NCI-H128 (cell line): ENCODE measurements at regions not wholly inside any gene's neighbourhood (a gene's known extent, or its start where the extent isn't known, plus 50 kb on each side); places are given as distances from the start of the nearest gene placed in this dataset.
A peak's percentile ranks its signal among the peaks of the same experiment; 100 is the strongest.

ENCODE experiments used
- DNase-seq: peaks from one replicate; lab custom pipeline; 2025; ENCODE audit not compliant: unreplicated experiment; lab: John Stamatoyannopoulos, UW

DNA sequence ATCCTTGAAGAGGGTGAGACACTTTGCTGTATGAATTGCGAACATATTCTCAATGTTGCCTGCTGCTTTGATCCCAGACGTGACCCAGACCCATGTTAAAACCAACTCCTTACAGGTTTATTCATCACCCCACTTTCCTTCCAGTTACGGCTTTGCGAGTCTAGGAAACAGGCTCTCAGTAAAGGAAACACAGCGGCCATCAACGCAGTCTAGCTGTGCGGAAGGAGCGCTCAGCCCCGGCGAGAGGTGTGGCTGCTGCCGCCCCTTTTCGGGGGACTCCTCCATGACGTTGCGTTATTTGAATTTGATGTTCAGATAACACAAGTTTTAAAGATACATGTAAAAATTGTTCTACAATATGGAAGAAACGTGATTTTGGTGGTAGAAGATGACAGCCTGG is 206.4 kb upstream of the FAT1 start:
- DNase-seq: no peak

DNA sequence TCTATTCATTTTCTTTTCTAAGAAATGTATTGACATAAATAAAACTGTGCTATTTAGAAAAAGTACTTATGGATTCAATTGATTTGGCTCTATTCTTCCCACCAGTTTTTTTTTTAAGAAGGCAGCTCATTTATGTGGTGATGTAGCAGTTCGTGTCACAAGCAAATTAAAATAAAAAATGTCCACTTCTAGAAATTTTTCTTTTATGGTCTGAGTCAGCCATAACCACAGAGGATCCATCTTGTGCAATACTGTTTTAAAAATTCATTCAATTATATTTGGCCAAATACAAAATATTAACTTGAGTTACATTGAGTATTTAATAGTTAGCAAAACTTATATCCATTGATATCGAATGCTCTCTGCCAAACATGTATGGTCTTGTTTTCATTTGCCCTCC is 207.9 kb upstream of the FAT1 start:
- DNase-seq: no peak

DNA sequence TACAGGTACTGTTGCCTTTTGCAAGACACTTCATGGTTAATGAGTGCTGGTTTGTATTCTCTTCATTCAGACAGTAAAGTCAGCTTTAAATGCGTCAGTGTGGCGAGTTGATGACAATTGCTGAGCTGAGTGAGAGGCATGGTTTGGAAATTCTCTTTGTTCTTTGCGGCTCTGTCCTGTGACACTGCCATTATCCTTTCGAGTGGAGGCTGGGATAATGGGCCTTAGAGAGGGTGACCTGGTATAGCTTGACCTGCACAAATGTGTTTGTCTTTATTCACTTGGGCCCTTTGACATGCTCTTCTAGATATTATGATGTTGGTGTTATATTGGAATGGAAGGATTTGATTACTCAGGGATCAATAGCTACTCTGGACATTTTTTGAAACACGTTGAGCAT is 208.5 kb upstream of the FAT1 start:
- DNase-seq: peak; percentile 14

DNA sequence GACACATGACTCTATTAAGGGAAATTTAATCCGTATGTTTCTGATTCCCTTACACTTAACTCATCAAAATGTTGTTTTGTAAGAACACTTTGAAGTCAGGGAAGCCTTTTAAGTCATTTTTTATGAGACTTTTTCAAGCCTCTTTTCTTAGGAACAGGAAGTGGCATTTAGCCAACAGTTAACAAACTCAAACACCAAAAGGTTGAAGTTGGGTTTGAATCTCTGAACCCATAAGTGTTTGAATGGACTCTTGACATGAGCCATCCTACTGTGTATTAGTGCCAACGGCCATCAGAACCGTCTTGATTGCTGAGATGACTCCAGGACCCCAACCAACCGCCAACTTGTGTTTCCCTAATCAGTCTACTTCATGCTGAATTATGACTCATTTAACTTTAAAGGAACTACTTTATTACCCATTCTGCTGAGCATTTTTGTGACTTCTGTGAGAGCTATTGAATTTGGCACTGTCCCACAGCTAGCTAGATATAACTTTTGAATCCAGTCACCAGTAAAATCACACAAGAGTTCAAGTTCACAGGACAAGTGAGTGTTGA is 209.1 kb upstream of the FAT1 start:
- no peak for DNase-seq

DNA sequence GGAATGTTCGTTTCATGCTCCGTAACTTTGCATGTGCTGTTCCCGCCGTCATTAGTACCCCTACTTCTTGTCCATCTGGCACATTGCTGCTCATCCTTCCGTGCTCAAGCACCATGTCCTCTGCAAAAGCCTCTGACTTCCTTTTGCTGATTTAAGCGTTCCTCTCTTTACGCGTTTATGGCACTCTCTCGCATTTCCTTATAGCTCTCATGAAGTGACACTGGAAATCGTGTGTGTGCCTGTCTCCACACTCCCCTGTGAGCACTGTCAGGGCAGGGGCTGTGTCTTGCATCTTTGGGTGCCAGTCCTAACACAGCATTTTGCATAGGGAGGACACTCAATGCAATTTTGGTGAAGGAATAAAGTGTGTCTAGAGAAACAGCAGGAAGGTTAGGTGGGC is 210.6 kb upstream of the FAT1 start:
- DNase-seq: no peak

DNA sequence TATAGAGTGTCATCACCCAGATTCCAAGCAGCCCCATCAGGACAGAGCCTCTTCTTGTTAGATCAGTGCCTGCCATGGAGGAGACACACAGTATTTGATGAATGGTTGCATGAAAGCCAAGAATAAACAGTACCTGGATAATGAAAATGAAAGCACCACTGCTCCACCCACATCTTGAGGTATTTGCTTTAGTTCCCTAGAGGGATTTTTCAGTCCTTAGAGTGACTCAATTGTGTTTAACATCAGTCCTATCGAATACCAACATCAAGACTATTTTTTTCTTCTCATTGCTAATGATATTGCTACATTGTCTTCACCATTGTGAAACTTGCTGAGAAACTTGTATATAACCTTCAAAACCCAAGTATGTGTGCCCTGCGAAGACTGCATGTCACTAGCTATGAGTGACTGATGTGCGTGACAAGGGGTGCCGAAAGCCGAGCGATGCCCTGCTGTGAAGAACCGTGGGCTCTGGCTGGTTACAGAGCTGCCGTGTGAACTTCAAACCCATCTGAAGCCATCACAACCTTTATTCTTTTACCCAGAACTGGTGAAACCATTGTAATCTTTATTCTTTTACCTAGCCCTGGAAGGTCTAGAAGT is 211.3 kb upstream of the FAT1 start:
- DNase-seq: no peak

DNA sequence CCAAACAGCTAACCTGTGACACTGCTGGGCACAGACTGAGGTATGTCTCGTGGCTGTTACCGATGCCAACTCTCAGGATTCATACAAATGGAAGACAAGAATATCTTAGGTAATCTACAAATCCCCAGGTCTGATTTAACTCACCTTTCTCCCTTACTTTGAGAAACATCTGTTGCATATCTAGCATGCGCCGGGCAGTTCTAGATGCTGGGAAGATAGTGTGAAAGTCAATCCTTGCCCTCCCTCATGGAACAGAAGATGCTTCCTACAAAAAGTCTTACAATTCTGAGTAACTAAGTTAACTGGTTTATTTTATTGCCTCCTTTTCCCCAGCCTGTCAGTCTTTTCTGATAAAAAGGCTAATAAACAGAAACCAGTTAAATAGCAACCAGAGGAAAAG is 212.2 kb upstream of the FAT1 start:
- no peak for DNase-seq

DNA sequence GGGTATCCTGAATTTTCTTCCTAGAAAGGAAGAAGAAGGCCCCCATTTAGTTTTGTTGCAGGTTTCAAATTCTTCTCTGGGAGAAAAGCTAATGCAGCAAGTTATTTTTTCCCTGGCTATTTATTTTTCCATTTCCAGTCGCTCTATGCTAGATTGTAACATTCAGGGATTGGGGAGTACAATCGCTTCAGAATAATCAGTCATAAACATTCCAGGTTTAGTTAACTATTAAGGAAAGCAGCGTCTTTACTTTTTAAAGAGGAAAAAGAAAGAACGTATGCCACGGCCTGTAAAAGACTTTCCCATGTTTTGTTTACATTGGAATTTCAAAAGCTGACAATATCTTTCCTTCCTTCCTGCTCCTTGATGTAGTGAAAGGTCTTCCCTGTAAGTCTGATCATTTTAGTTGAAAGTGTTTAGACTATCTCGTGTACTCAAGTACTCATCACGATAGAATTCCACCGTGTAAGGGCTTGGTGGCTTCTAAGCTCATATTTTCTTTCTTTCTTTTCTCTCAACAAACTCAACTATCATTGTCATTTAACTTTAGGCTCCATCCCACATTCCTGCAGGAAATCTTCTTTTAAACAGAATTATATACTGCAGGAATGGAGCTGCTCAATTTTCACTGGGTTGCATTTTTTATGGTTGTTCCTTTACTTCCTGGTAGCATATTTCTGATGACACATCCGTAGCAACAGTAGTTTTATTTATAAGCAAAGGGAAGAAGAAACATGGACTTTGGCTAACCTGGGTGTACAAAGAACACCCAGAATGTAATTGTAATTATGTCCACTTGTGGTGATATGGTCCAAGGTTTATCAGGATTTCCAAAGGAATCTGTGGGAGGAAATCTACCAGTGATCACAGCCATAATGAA is 213.1 kb upstream of the FAT1 start:
- no peak for DNase-seq

DNA sequence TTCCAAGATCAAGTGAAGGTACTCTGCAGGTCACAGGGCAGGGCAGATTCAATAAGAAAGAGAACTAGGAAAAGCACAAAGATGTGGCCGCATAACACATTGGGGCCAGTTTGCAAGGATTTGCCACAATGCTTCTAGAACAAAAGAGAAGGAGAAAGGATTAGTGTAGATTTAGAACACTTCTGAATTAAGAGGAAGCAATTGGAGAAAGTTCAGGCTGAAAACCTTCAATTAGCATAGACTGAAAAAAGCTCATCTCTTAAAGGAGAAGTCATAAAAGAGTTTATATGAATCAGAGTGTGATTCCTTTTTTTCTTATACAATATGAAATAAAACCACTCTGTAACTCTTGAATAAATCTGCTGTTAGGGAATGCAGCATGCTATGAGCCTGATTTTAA is 215.6 kb upstream of the FAT1 start:
- no peak for DNase-seq

DNA sequence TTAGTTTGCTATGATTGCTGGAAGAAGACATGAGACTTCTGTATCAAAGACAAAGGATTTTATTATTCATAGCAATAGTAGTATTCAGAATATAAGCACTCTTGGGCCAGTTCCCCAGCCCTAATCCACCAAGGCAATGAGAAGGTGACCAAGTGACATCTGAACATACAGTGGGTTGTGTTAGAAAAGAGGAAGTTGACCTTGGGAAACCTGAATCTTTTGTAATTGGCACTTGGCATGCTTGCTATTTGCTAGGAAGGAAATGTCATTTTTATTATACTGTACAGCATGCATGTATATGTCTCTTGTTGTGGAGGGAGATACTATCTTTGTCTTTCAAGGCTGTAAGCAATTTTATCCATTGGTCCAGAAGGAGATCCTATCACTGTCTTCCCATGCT is 216.1 kb upstream of the FAT1 start:
- no peak for DNase-seq

DNA sequence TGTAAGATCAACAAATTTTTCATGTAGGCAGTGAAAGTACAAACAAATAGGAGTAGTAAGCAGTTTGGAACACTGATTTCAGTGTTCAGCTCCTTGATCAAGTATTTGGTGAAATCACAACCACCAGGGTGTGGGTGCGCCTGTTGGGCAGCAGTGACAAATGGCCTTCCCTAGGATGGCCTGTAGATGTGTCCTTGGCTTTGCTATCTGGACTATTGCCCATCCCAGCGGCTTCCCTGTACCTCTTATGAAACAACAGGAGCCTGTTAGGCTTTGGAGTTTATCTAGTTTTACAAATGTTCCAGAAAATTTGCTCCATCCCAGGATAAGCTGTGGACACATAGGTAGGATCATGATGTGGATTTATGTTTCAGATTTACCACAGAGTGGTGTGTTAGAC is 216.8 kb upstream of the FAT1 start:
- DNase-seq: no peak

DNA sequence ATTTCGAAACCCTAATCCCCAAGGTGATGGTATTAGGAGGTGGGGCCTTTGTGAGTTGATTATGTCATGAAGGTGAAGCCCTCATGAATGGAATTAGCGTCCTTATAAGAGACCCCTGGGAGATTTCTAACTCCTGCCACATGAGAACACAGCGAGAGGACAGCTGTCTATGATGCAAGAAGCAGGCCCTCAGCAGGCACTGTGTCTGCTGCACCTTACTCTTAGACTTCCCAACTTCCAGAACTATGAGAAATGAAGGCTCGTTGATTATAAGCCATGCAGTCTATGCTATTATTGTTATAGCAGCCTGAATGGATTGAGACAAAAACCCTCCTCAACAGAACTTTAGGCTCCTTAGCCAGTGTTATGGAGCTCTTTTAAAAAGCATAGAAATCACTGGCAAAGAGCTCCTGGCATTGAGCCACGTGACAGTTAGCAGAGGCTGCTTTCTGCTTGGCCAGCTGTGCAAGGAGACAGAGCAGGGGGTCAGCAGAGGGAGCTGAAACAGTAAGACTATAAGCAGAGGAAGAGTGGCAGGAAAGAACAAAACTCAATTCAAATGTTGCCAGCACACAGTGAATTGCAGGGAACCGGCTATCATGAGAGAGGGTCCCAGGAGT is 219.2 kb upstream of the FAT1 start:
- DNase-seq: no peak

DNA sequence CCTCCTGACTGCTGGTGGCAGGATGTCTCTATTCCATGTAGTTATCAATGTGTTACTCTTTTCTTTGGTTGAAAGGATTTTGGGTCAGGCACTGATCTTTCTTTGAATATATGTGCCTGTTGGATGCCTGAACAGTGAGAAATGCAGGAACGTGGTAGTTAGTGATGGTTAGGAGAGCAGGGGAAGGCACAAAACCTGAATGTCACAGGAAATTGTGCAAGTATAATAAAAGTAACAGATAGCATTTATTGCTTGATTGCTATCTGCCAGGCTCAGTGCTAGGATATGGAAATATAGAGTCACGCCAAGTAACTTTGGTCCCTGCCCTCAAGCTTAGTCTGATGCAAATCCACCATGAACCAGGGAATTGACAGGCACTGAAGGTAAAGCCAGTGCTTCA is 219.8 kb upstream of the FAT1 start:
- DNase-seq: no peak

DNA sequence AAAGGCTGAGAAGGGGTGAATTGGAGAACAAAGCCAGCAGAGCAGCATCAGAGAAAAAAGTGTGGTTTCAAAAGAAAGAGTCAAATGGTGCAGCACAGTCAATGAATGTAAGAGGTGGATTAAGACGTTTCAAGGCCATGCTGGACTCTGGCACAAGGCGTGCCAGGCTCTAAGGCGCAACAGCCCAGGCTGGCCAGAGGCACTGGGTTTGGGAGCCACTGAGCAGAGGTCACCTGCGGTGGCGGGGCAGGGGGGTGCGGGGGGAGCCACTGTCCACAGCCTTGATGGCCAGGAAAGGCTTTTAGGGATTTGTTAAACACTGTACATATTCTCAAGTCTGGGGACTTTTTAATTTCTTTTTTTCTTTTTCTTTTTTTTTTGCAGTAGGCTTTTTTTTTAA is 222.5 kb upstream of the FAT1 start:
- no peak for DNase-seq

DNA sequence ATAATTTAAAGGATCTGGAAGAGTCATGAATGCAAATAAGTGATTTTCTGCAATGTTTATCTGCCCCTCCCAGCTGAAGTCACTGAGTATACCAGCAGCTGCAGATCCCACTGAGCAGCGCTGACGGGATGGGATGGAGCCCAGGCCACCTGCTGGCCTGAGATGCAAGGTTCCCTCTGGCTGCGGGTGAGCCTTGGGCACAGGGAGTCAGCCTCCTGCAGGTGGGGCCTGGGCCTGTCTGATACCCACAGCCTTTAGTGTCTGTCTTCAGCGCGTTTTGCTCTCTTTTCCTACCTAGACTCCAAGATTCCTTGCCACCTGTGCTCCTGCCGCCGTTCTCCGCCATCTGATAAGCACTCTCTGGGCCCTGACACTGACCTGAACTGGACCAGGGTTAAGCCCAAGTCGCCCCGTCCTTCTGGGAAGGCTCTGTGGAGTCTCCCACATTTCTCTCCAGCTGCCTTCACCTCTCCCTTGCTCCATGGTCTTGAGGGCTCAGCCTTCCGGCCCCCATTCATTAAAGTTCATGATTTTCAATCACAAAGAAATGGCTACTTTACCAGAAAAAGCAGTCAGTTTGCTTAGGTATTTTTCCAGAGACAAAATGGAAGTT is 223.1 kb upstream of the FAT1 start:
- no peak for DNase-seq

DNA sequence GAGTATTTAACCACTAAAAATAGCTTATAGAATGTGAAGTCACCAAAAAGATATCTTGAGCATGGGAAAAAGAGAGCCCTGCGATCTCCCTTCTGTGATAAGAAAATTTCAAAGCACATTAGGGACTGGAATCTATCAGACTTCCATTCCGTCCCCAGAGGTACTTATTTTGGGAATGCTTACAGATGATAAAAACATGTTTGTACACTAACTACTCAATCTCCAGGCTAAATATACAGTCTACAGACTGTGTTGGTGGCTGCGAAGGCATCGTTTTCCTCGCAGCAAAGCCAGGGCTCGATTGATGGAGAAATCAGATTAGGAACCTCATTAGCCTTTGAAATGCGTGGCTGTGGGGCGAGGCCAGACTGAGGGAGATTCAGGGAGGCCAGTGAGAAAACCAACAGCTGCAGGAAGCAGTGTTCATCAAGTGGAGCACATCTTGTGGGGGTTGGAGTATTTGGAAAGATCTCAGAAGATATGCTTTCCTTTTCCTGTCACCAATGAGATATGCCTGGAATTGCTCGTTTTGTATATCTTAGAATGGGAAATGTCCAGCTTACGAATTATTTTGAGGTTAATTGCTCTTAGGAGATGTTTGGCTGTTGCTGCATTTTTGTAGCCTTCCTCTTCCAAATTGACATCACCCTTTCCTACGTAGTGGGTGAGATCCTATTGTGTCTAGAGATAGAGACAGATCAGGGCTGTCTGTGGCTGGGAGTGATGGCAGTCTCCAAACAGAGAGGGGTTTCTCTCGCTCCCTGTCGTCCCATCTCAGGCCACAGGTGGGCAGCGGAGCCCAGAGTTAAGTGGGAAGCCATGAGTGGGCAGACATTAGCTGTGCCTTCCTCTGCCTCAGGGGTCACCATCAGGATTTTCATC is 224.9 kb upstream of the FAT1 start:
- no peak for DNase-seq

DNA sequence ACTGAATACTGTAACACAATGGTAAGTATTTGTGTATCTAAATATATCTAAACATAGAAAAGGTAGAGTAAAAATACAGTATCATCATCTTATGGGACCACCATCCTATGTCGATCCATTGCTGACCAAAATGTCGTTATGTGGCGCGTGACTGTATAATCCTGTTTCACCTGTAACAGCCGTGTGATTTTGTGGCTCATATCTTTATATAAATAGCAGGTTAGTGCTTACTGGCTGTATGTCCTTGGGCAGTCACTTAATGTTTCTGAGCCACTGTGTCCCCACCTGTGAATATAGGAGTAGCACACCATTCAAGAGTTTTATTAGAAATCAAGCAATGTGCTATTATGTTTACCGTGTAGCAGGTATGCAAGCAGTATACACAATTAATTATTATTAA is 226.2 kb upstream of the FAT1 start:
- DNase-seq: no peak

DNA sequence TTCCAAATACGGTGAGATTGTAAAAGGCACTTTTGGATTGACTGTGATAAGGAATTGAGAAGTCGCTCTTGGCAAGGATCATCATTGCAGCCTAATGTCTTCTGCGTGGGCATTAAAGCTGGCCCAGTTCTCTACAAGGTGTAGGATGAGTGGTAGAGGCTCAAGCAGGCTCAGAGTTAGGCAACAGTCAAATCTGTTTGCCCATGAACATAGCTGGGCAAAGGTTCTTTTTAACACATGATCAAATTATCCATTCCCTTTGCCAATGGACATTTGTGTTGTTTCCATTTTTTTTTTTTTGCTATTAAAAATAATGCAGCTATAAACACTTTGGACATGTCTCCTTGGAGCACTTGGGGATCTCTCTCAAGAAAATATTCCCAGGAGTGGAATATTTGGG is 229.1 kb upstream of the FAT1 start:
- DNase-seq: no peak

DNA sequence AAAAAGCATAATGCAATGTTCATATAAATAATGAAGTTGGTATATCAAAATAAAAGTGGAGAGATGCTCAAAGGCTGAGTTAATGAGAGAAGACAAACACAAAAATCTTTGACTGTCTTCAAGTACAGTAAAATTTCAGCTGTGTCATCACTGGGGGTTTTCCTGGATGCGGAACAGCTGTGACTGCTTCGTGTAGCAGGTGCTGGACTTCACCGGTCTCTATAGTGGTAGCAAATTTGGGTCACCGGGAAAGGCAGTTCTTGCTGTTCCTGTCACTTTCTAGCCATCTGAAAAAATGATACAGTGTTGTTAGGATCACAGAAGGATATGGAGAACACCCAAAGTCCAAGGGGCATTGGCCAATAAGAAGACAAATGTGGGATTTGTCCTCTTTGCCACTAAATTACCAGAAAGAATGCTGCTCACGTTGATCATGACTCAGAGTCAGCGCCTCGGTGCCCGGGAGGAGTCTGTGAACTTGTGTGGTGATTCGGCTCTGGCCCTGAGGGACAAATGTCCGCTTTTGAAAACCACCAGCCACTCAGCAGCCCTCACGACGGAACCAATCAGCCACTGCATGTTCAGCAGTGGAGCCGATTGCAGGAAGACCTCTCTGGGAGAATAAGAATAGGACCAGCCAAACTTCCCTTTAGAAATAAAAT is 230.1 kb upstream of the FAT1 start:
- DNase-seq: no peak

DNA sequence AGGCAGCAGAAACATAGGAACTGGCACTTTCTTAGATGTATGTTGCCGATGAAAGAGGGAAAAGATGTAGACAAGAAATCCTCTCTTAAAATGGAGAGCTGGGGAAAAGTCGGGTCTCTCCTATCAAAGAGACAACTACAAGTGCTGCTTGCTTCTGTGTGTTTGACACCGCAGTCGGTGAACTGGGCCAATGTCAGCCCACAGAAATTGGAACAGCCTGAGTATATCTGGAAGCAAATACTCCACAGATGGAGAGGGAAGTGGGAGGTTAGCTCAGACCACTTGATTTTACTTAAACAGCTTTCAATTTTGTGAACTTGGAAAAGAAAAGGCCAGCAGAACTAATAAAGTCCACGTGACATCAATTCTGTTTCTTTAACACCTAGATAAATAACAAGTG is 230.9 kb upstream of the FAT1 start:
- DNase-seq: no peak
